Panc1 (cell line): ENCODE measurements at regions not wholly inside any gene's neighbourhood (a gene's known extent, or its start where the extent isn't known, plus 50 kb on each side); places are given as distances from the start of the nearest gene placed in this dataset.

Experiments
- ATAC-seq: fragments of 200-7000 bp; cut with Tn5 transposase; 2 replicates; pipeline ENCODE4 v1.9.1; 2020; ENCODE audit warnings: mild to moderate bottlenecking, moderate library complexity
- BruUV-seq: library from RNA; stranded (reverse); fragments of 400-500 nt; replicated peaks from 2 replicates; lab custom pipeline; 2021; lab: Mats Ljungman, UMichigan
- CTCF ChIA-PET: fragments of 300-600 bp; sonication (Branson Sonifier 250); formaldehyde crosslinking; loops from one replicate; lab custom pipeline; 2022; ENCODE audit warnings: antibody characterized with exemption; lab: Charles Lee
- POLR2A ChIA-PET: fragments of 300-600 bp; sonication (Branson Sonifier 250); formaldehyde crosslinking; loops from one replicate; lab custom pipeline; 2022; ENCODE audit warnings: antibody characterized with exemption; lab: Charles Lee
- DNase-seq: peaks from one replicate; pipeline ENCODE4 v3.0.0-alpha.2; 2010; ENCODE audit warnings: low read depth, low spot score
- H3K27ac ChIP-seq: 2 replicates; pipeline ENCODE4 v1.5.1; 2011; ENCODE audit warnings: mild to moderate bottlenecking, low read length, inconsistent platforms
- H3K27me3 ChIP-seq: fragments of 200-500 bp; sonication (Bioruptor generic); 2 replicates; pipeline ENCODE4 v1.6.0; 2014; ENCODE audit warnings: low read length, inconsistent platforms; ENCODE audit not compliant: control insufficient read depth, insufficient read depth
- H3K36me3 ChIP-seq: fragments of 200-500 bp; sonication (Bioruptor generic); 2 replicates; pipeline ENCODE4 v1.5.1; 2014; ENCODE audit warnings: inconsistent platforms, mild to moderate bottlenecking, low read length, moderate library complexity; ENCODE audit not compliant: control insufficient read depth, insufficient read depth
- H3K4me1 ChIP-seq: 2 replicates; pipeline ENCODE4 v1.5.1; 2011; ENCODE audit warnings: inconsistent platforms, mild to moderate bottlenecking, low read length, moderate library complexity; ENCODE audit not compliant: control insufficient read depth, insufficient read depth
- H3K4me3 ChIP-seq, 2 experiments: 2 replicates each; pipeline ENCODE4 v1.5.1; 2011 to 2012; ENCODE audit warnings: low read depth in 2 of 2, low read length in 2 of 2, mild to moderate bottlenecking in 2 of 2, inconsistent platforms in 1 of 2, moderate library complexity in 1 of 2
- H3K9me3 ChIP-seq: fragments of 200-500 bp; sonication (Bioruptor generic); 2 replicates; pipeline ENCODE4 v1.5.1; 2014; ENCODE audit warnings: low read depth, mild to moderate bottlenecking, inconsistent platforms, low read length, moderate library complexity; ENCODE audit not compliant: control insufficient read depth, insufficient read depth
- CTCF ChIP-seq: fragments of 450-650 bp; IDR thresholded peaks from 2 replicates; pipeline ENCODE4 v1.5.1; 2017; ENCODE audit warnings: mild to moderate bottlenecking
- POLR2AphosphoS5 ChIP-seq: IDR thresholded peaks from 2 replicates; pipeline ENCODE4 v1.6.1; 2012; ENCODE audit warnings: mild to moderate bottlenecking, low read depth, low read length, moderate library complexity
- REST ChIP-seq, 2 experiments: IDR thresholded peaks; 2 replicates each; pipeline ENCODE4 v1.6.1; 2011 to 2012; ENCODE audit warnings: low read depth in 2 of 2, control low read depth in 1 of 2, low read length in 1 of 2, mild to moderate bottlenecking in 1 of 2, moderate library complexity in 1 of 2; ENCODE audit not compliant: insufficient read depth in 1 of 2
- SIN3A ChIP-seq: IDR thresholded peaks from 2 replicates; pipeline ENCODE4 v1.6.1; 2012; ENCODE audit warnings: low read depth, mild to moderate bottlenecking, low read length, moderate library complexity, borderline replicate concordance; ENCODE audit not compliant: insufficient read depth
- TCF7L2 ChIP-seq: IDR thresholded peaks from 2 replicates; pipeline ENCODE4 v1.6.1; 2011; ENCODE audit warnings: mild to moderate bottlenecking, low read depth, low read length, inconsistent platforms
- in situ Hi-C: cut with HindIII; loops from 2 replicates; pipeline ENCODE4 v1.10.0; 2016; ENCODE audit warnings: low sequenced_read_pairs, low pct_unique_long_range_greater_than_20kb
- intact Hi-C: fragments of 100-400 bp; cut with micrococcal nuclease; formaldehyde crosslinking; loops from one replicate; pipeline ENCODE4 v1.10.0; 2022; ENCODE audit not compliant: unreplicated experiment

DNA sequence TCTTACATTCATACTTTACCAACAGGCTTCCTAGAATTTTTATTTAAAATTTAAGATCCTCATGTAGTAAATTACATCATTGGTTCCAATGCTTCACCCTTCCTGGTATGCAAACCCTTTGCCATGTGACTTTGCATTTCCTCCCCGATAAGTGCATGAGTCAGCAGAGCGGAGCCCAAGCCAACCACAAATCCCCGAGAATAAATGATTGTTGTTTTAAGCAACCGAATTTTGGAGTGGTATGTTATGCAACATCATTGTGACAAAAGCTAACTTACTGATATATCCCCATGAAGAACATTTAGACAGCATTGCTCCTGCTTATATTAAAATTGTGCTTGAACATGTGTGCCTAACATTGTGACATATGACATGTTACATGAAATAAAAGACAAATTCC lies 199.4 kb upstream of the DDX53 start:
- no TSS peak for BruUV-seq
- DNase-seq (no peak), ATAC-seq (no peak)
- ChIA-PET POLR2A (interaction anchor here (0.6 kb wide), 1 partner anchor 437 kb away, joined by 3 read pairs; no protein-coding TSS in a partner anchor), CTCF (no interaction called here)
- H3K9me3 ChIP-seq: no peaks in the 10 kb centered on the region
- H3K27ac ChIP-seq: no peak overlapping the region
- in situ Hi-C loops: no loop called here
- no peaks in the 10 kb centered on the region for H3K27me3 ChIP-seq
- no peaks in the 10 kb centered on the region for H3K36me3 ChIP-seq
- TF ChIP-seq POLR2AphosphoS5 (no peak), SIN3A (no peak), REST (IDR thresholded peaks at IDR 0.05; ENCODE audit: insufficient read depth in 1 of 2, low read depth in 2 of 2, low read length in 1 of 2) (no peak)
- intact Hi-C loops: no loop called here
- no peak overlapping the region for H3K4me3 ChIP-seq
- no peaks in the 10 kb centered on the region for H3K4me1 ChIP-seq

DNA sequence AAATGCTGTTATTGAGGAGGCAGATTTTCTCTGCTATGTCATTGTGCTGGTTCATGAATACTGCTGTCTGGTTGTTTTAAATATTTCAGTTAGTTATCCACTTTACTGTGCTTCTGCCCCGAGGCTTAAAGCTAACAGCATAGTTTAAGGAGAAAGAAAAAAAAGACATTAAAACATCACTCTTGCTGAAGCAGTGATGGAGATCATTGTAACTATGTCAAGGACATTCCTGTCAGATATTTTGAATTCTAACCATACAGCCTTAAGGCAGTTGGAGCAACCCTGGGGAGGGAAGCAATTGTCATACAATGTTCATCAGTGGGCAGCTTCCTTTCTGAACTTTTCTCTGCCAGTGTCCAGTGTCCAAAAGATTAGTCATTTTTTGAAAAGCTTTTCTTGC lies 199.0 kb upstream of the DDX53 start:
- in situ Hi-C loops (no loop called here), intact Hi-C loops (no loop called here)
- Histone ChIP-seq H3K27ac (no peak overlapping the region), H3K27me3 (no peaks in the 10 kb centered on the region), H3K4me1 (no peaks in the 10 kb centered on the region), H3K36me3 (no peaks in the 10 kb centered on the region), H3K9me3 (no peaks in the 10 kb centered on the region), H3K4me3 (no peak overlapping the region)
- ChIA-PET CTCF (no interaction called here), POLR2A (interaction anchor here (0.6 kb wide), 1 partner anchor 438 kb away, joined by 3 read pairs; no protein-coding TSS in a partner anchor)
- ATAC-seq (no peak), DNase-seq (no peak)
- TF ChIP-seq CTCF (no peak), TCF7L2 (no peak), REST (IDR thresholded peaks at IDR 0.05; ENCODE audit: insufficient read depth in 1 of 2, low read depth in 2 of 2, low read length in 1 of 2) (no peak), SIN3A (no peak), POLR2AphosphoS5 (no peak)
- BruUV-seq: no TSS peak
